Inferior parietal cortex (tissue), 1 donor: ENCODE measurements at regions not wholly inside any gene's neighbourhood (a gene's known extent, or its start where the extent isn't known, plus 50 kb on each side); places are given as distances from the start of the nearest gene placed in this dataset.

Experiments
- DNase-seq: peaks from one replicate; pipeline ENCODE4 v3.0.0-alpha.2; 2016; ENCODE audit errors: extremely low spot score

GRCh38 chr2:188132385-188132784 lies 159.3 kb upstream of the GULP1 start:
- DNase-seq, result peak; percentile 45

GRCh38 chr2:188134241-188134640 lies 157.4 kb upstream of the GULP1 start:
- no peak for DNase-seq

DNA sequence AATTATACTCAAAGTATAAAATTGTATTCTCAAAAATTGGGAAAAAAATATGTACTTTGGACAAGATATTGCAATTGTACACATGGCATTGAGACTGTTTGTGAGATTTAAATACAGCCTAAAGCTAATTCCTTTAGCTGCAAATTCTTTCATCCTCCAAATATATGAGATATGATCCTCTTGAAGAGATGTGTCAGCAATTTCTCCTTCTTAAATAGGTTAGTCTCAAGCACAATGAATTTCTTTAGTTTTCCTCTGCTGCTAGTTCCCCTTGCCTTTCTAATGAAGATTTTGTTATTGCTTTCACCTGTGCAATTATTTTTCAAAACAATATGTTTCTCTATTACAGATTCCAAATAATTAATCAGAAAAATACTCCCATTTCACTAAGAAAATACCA lies 153.4 kb upstream of the GULP1 start:
- DNase-seq, result no peak

DNA sequence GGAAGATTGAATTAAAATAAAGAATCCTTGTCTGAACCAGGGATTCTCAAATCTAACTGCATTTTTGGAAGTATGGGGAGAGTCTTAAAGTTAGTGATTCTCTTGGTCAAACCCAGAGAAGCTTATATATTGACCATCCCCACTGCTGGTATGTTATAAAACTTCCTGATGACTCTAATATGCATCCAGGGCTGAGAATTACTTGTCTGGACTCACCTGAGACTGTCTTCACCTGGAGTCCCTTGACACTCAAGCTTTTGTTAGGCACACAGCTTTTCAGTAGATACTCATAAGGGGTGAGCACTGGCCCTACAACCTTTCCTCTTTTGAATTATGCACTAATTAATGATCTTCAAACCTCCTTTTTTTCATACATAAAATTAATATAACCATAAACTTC lies 149.6 kb upstream of the GULP1 start:
- no peak for DNase-seq

- DNase-seq, result no peak
Measured at GRCh38 chr2:188142636-188143295, 148.9 kb upstream of the GULP1 start.

GRCh38 chr2:188145885-188146284 lies 145.8 kb upstream of the GULP1 start:
- DNase-seq, result no peak

DNA sequence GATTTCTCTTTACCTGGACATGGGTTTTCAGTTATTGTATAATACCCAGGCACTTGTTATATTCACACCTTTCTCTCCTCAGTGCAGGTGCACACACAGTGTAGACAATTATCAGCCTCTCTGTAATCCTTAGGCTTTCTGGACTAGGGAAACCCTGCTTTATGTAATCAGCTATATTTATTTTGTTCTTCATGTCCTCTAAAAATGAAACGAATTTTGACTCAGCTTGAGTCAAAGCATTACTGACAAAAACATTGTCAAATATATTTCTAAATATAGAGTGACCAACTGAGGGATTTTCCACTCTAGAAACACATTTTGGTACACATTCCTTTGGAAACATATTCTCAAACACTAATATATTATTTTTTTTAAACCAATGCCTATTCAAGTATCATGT lies 144.8 kb upstream of the GULP1 start:
- peak; percentile 44 for DNase-seq

GRCh38 chr2:188151670-188152069 lies 140.0 kb upstream of the GULP1 start:
- DNase-seq, result no peak

DNA sequence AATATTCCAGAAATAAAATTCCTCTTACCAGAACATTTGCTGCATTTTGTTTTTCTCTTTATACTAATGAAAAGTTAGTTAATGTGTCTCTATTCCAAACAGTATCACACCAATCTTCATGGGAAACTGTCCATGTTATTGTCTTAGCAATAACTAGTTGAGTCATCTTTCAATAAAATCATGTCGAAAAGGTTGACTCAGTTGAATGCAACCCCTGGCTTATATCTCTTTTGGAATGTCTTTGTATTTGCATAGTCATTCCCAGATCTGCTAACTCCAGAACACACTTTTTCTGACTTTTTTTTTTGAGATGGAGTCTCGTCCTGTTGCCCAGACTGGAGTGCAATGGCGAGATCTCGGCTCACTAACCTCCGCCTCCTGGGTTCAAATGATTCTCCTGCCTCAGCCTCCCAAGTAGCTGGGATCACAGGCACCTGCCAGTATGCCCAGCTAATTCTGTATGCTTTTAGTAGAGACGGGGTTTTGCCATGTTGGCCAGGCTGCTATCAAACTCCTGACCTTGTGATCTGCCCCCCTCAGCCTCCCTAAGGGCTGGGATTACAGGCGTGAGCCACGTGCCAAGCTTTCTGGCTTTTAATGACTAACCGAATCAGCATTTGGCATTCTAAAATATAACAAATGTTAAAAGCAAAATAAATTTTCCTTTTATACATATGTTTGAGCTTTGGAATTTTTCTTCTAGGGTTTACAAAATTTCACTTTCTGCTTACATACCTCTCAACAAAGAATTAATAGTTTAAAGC lies 133.2 kb upstream of the GULP1 start:
- DNase-seq, result no peak

GRCh38 chr2:188159484-188159883 lies 132.2 kb upstream of the GULP1 start:
- DNase-seq, result no peak

DNA sequence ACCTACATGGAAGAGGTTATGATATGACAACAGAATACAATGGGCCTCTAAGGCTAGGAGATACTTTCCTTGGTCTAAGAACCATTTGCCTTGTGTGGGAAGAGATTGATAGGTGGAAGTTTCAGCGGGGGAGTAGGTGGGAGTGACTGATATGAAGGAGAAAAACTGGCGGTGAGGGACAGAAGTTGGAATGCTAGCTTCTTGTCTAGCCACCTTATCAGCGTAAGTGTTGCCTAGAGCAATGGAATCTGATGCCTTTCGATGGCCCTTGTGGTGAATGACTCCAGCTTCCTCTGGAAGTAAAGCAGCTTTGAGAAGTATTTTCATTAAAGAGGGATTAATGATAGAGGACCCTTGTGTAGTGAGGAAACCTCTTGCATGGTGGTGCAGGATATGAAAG lies 121.3 kb upstream of the GULP1 start:
- DNase-seq, result no peak

GRCh38 chr2:188176620-188177019 lies 115.1 kb upstream of the GULP1 start:
- DNase-seq, result no peak

- DNase-seq, result no peak
Measured at GRCh38 chr2:188181067-188181838, 110.4 kb upstream of the GULP1 start.

DNA sequence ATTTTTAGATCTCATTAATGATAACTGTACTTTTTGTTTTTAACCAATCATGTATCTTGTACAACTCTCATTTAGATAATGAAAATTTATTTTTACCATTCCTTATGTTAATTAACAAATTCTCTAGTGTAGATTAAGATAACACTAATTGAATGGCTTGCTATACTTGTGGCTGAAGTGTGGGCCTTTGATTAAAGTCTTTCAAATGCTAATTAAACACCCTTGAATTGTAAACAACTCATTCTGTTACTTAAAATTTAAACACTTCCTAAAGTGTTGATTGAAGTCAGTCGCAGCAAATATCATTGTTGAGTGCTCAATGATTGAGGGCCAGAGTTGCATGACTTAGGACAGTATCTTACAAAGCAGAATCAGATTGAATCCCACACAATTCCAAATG lies 109.8 kb upstream of the GULP1 start:
- DNase-seq, result no peak

DNA sequence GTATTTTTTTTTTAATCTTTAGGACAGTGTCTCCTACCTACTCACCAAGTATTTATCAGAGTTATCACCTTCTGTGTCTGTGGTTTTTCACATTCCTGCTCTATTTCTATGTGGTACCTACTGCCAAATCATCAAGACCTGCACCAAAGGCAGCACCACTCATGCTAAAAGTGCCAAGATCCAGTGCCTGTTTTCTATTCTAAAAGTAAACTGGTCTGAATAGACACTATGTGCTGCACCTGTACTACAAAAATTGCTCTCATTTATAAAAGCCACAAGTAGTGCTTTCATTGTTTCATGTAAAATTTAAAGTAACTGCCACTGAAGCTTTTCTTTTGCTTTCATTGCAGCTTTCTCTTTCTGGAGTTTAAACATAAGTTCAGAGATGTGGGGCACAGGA lies 103.9 kb upstream of the GULP1 start:
- no peak for DNase-seq

GRCh38 chr2:188189356-188189755 lies 102.3 kb upstream of the GULP1 start:
- no peak for DNase-seq

DNA sequence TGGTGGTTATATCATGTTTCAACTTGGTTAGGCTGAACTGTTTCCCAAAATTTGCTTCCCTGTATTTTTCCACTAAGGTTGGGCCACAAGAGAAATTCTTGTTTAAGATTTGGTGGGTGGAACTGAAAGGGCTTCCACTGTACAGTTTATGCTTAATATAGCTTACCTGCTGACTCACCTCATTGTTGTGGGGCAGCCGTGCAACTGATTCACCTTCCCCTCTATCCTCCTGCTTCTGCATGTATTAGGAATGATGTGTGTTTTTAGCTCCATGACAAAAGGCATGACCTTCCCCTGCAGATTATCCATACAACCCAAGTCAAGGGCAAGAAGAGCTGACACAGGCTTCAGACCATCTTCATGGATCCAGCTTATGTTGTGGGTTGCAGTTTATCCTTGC lies 98.4 kb upstream of the GULP1 start:
- DNase-seq, result no peak

- DNase-seq, result no peak
Measured at GRCh38 chr2:188196343-188197008, 95.2 kb upstream of the GULP1 start.

GRCh38 chr2:188199716-188200128 lies 92.0 kb upstream of the GULP1 start:
- DNase-seq, result no peak

GRCh38 chr2:188201639-188202038 lies 90.0 kb upstream of the GULP1 start:
- DNase-seq, result no peak

DNA sequence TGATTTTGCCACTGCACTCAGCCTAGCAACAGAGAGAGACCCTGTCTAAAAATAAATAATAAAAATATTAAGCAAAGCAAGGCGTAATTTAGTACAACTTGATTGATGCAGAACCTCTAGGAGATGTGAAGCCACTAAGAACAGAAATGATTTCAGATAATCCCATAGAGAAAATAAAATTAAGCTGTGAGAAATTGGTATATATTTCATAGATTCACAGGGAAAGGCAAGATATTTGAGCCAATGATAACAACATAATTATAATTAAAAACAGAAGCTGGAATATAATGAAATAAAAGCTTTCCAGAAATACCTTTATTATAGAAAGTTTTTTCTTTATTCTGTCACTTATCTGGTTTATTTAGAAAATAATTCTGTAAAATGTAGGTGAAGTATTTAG lies 88.9 kb upstream of the GULP1 start:
- DNase-seq, result no peak

GRCh38 chr2:188203776-188204175 lies 87.9 kb upstream of the GULP1 start:
- DNase-seq, result no peak
